GM19035 (cell line): ENCODE measurements at regions not wholly inside any gene's neighbourhood (a gene's known extent, or its start where the extent isn't known, plus 50 kb on each side); places are given as distances from the start of the nearest gene placed in this dataset.
"Not testable (repeated sequence)": the region's sequence is repeated elsewhere in the genome, so short reads cannot be mapped to it uniquely, and the experiment has no call there.

ENCODE experiments used
- ATAC-seq: cut with Tn5 transposase; IDR thresholded peaks from one replicate; pipeline ENCODE4 v1.9.1; 2021; ENCODE audit not compliant: unreplicated experiment

GRCh38 chr17:77562361-77562760 is 396.1 kb upstream of the TNRC6C start:
- ATAC-seq = not testable (repeated sequence)

- no peak for ATAC-seq
Measured at GRCh38 chr17:77563439-77564102, 394.9 kb upstream of the TNRC6C start.

DNA sequence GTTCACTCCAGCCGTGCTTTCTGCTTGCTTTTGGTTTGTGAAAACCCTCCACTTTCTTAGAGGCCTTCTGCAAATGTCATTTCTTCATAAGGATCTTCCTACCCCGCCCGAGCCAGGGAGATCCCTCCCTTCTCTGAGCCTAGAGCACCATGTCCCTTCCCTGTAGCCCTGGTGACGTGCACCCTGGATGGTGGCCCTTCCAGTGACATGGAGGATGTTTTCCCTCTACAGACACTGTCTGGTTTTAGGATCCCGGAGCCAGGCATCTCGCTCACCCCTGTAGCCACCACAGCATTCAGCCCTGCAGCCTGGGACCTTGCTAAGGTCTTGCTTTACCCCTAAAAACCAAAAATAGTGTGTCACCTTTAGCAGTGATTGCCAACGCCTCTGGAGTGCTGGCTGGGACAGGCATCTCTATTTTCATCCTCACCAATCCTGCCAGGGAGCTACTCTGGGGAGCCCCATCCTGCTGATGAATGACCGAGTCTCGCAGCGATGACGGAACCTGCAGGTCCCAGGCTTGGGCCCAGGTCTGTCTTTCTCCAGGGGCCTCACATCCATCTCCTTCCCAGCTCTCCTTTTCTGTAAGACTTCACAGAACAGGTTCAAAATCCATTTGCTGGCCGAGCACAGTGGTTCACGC is 394.1 kb upstream of the TNRC6C start:
- ATAC-seq = no peak

- ATAC-seq = no peak
Measured at GRCh38 chr17:77565166-77565565, 393.3 kb upstream of the TNRC6C start.

DNA sequence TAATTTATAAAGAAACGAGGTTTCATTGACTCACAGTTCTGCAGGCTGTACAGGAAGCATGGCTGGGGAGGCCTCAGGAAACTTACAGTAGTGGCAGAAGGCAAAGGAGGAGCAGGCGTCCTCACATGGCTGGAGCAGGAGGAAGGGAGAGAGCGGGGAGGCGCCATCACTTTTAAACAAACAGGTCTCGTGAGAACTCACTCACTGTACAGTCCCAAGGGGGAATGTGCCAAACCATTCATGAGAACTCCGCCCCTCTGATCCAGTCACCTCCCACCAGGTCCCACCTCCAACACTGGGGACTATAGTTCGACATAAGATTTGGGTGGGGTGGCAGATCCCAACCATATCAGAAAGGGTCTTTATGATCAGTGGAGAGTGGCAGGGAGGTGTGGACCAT is 392.4 kb upstream of the TNRC6C start:
- no peak for ATAC-seq

GRCh38 chr17:77566566-77567138 is 391.9 kb upstream of the TNRC6C start:
- no peak for ATAC-seq

GRCh38 chr17:77568540-77568939 is 390.0 kb upstream of the TNRC6C start:
- no peak for ATAC-seq

DNA sequence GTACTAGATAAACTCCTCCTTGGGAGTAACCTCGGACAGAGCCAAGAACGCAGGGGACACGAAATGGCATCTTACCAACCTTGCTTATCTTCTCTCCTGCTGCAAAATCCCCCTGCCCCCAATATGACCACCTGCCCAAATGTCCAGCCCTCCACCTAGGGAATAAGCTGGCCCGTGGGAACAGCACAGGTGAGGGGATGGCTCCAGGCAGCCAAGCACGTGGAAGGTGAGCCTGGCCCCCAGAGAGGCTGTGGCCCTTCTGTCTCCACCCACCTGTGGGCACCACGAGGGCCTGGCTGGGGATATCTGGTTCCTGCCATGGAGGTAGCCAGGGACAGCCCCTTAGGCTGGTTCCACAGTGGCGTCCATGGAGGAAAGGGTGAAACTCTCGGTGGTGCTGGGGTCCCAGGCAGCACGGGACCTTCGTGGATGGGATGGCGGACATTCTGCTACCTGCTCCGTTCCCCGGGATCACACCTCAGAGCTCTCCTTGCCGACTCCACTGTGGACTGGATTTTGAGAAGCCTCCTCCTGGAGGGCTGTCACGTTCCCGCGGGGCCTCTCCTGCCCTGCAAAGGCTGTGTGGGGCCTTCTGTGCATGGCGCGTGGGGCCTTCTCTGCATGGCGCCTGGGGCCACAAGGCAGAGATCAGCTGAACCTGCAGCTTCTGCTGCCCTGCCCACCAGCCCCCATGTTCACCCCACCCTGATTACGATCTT is 388.5 kb upstream of the TNRC6C start:
- no peak for ATAC-seq

GRCh38 chr17:77570565-77570898 is 388.0 kb upstream of the TNRC6C start:
- ATAC-seq = no peak

GRCh38 chr17:77571155-77571981 is 387.1 kb upstream of the TNRC6C start:
- no peak for ATAC-seq

DNA sequence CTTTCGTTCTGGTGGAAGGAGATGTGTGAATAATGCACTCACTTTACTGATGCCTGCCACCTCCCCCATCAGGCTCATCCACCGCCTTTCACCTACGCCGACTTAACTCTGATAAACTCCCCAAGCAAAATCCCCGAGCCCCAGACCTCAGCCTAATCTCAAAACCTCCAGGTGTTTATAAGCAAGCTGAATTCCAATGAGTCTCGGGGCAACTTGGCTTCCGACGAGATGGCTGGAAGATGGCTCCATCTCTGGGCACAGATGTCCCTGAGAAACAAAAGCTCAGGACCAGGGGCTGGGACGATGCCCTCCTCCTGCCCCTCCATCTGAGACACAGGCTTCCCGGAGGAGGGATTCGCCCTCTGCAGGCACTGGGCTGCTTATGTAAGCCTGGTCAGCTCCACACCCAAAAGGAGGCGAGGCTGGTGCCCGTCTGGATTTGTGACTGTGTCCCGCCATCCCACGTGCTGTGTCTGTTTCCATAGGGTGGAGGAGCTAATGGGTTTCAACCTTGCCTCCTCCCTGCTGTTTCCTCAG is 386.4 kb upstream of the TNRC6C start:
- ATAC-seq = no peak

- no peak for ATAC-seq
Measured at GRCh38 chr17:77572851-77573250, 385.7 kb upstream of the TNRC6C start.

GRCh38 chr17:77577491-77577890 is 381.0 kb upstream of the TNRC6C start:
- ATAC-seq = no peak

- ATAC-seq = no peak
Measured at GRCh38 chr17:77579131-77579530, 379.4 kb upstream of the TNRC6C start.

GRCh38 chr17:77579682-77580081 is 378.8 kb upstream of the TNRC6C start:
- ATAC-seq = no peak

DNA sequence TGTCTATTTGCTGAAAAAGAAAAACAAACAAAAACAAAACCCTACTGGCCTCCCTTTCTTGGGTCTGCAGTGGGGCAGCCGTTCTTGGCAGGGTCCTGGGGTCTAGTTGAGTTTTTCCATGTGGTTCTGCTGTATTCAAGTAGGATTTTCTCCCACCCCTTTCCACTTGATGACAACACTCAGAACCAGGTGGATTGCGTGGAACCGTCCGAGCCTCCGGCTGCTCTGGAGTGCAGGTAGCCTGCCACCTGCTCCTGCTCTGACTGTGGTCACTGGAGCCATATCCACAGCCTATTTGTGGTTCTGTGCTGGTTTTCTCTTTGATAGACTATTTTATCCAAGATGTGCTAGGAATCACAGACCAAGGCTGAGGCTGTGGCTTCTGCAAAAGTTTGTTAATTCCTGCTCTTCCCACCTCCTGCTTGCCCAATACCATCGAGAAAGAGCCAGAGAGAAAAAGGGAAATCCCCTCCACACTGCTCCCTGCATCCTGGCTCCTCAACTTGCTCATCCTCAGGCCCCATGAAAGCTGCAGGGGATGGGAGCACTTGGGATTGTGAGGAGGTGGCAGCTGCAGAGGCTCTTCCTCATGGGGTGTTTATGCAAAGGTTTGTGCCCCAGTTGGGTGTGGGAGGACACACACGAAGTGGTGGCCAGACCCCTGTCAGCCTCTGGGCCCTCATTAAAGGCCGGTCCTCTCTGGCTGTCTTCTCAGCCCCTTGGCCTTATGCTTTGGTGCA is 377.8 kb upstream of the TNRC6C start:
- no peak for ATAC-seq

DNA sequence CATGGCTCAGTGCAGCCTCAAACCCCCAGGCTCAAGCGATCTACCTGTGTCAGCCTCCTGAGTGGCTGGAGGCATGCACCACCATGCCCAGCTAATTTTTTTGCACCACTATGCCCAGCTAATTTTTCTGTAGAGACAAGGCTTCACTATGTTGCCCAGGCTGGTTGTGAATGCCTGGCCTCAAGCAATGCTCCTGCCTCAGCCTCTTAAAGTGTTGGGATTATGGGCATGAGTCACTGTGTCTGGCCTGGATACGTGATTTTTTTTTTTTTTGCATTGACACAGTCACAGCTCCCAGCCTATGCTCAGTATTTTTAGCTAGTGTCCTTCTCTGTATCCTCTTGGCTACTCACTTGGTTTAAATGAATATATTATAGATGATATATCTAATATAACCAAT is 377.0 kb upstream of the TNRC6C start:
- ATAC-seq = no peak

- no peak for ATAC-seq
Measured at GRCh38 chr17:77585142-77585860, 373.2 kb upstream of the TNRC6C start.

DNA sequence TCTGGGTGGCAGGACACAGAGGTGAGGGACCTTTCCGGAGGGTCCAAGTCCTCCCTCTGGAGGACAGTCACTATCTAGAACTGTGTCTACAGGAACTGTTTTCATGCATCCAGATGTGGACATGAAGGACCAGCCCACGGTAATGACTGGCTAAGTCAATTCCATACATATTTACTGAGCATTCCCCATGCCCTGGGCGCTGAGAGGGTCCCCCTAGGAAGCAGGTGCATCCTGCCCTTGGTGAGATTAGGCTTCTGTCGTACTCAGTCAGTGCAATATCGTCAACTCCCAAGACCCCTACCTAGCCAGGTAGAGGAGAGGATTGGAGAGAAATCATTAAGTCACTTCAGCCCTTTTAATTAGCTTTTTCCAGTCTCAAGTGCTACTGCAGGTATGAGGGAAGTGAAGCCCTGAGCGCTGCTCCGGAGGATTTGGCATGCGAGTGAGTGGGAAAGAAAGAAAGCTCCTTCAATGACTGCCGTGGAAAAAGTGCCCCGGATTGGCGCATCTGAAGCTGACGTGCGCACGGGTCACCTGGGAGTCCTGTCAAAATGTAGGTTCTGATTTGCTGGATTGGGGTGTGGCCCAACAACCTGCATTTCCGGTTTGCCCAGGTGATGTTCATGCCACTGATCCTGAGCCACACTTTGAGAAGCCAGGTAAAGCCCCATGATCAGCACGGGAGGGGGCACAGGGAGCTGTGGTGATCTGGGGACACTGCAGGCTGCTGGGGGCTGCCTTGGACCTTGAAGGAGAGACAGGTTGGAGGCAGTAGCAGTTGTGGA is 367.4 kb upstream of the TNRC6C start:
- no peak for ATAC-seq
